NCI-H82 (cell line): ENCODE measurements at regions not wholly inside any gene's neighbourhood (a gene's known extent, or its start where the extent isn't known, plus 50 kb on each side); places are given as distances from the start of the nearest gene placed in this dataset.
"Not testable (repeated sequence)": the region's sequence is repeated elsewhere in the genome, so short reads cannot be mapped to it uniquely, and the experiment has no call there.

Experiments used
- DNase-seq: peaks from one replicate; lab custom pipeline; 2025; lab: John Stamatoyannopoulos, UW

DNA sequence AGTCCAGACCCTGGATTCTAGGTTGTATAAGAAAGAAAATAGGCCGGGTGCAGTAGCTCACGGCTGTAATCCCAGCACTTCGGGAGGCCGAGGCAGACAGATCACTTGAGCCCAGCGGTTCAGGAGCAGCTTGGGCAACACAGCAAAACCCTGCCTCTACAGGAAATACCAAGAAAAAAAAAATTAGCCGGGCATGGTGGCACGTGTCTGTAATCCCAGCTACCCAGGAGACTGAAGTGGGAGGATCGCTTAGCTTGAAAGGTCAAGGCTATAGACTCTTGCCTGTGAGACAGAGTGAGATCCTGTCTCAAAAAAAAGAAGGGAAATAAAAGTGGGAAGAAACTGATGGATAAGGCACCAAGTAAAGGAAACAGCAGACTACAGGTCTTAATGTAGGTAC is 287.9 kb upstream of the KLF14 start:
- DNase-seq = no peak

DNA sequence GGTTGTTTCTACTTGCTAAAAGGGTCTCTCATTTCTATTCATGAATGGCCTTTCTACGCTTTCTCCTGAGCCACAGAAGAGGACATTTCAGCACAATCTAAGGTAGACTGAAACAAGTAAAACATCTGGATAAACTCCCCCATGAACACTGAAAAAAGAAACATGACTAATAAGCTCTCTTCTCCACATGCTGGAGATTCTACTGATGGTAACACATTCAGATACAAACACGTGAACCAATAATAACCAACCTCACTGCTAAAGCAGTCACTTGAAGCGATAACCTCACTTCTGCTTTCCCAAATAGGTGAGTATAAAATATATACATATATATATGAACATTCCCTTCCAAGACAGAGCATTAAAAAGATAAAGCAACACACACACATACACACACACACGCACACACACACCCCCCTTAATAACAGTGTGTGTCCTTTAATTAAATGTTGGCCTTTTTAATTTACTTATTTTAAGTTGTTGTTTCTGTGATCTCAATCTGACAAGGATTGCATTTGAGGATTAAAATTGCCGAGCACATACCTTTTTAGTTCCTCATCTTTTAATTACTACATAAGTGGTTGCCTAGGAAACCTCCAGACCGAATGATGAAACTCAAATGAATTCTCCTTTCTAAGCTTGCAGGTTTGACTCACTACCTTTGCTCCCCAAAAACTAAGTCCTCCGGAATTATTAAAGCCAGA is 292.4 kb upstream of the KLF14 start:
- DNase-seq = no peak

DNA sequence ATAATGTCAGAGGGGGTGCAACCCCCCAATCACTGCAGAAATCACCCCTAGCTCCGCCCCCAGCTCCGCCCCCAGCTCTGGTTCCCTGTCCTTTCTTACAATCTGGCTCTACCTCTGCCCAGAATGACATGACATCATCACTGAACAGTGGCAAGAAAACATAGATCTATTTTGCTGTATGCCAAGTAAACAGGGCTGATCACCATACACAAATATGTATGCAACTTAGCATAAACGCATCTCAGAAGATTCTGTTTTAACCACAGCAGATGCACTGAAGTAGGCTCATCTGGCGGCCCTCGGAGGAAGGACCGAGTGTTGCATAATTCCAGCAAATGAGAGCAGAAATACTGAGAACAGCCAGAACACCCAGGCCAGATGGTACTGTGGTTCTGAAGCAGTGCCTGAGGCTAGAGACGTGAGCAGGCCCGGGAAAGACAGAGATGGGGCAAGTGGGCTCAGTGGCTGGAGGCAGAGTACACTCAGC is 293.3 kb upstream of the KLF14 start:
- DNase-seq = no peak

DNA sequence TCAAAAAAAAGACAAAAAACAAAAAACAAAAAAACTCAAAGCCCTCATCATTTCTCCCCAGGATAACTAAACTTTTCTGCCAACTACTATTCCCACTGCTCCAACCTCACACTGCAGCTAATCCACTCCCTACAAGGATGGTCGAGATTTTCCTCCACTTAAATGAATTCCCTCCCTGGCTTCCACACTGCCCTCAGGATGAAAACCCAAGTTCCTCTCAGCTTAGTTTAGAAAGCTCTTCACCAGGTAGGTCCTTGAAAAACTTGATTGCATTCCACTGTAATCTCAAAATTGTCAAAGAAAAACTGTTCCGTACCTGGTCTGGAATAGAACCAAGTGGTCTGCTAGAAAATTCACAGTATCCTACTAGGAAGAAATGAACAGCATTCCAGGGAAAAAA is 294.3 kb upstream of the KLF14 start:
- no peak for DNase-seq

DNA sequence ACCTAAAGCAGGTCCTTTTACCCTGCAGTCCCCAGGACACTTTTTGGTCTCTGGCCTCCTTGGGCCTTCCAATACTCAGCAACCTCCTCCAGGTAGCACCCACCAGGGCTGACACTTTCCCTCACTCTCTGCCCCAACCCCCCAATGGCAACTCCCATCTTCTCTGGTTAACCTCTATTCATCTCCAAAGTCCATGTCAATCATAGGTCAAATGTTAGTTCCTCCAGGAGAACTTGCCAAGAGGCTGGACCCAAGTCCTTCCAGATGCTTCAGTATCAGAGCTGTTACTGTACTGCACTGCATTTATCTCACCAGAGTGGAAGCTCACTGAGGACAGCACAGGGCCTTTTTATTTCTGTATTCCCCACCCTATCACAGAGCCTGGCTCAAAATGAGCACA is 295.0 kb upstream of the KLF14 start:
- no peak for DNase-seq

DNA sequence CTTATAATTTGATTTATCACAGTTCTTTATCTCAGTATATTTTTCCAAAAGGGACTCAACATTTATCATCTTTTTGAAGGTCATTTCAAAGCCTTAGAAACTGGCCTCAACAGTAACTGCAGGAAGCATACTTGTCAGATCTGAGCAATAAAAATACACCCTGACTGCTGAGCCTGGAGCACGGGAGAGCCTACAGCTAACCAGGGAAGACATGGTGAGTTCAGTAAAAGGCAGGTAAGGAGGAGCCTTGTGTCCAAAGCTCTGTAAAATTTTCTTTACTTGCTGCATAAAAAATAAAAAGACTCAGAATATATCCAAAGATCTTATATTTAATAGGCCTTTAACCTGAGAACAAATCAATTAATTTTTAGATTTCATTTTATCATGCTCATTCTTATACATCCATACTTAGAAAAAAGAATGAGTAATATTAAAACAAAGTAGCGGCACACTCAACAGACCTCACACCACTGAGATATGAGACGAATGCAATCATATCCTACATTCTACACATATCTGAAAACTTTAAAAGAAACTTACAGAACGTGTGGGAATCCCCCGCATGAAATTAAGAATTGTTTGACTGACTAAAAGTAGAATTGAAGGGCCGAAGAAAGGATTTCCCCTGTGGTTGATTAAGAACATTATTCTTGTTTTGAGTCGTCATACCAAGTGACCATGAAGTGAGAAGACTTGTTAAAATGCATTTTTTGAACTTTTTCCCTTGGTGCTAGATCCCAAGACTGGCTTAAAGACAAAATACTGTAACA is 296.4 kb upstream of the MKLN1 start:
- no peak for DNase-seq

DNA sequence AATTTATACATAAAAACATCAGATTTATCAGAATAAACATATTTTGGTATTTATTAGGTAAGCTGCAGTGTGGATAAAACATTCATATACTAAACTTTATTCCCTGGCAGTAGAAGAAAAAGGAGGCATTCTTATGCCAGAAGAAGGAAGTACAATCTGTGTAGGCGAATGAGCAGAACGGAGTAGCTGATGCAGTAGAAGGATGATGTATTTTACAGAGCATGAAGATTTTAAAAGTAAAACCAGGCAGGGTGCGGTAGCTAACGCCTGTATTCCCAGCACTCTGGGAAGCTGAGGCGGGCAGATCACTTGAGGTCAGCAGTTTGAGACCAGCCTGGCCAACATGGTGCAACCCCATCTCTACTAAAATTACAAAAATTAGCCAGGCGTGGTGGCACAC is 294.9 kb upstream of the MKLN1 start:
- DNase-seq = no peak

DNA sequence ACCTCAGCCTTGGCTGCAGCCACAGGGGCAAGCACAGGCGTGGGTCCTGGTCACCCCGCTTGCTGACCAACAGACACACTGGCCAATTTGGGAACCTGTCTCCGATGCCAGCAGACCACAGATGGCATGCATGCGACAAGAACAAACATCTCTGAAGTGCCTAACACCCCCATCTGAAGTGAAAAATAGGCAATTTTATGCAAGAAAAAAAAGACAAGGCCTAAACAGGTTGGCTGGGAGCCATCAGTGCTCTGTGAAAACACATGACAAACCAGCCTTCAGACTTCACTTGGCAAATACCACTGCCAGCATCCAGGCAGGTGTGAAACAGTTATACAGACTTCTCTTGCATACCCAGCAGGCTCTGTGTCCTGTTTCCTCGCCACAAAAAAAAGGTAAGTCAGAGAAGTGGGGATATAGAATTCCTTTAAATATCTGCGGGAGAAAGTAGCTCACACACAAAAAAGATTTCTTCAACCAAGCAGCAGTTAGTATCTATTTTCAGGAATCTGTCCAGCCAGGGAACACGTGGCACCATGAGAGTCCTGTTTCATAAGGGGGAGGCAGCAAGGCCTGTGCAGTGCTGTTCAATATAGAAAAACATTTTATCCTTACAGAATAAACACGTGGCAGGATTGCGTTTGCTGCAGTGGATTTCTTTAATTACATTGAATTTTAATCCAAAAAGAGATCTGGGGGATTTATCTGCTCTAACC is 293.4 kb upstream of the MKLN1 start:
- DNase-seq = no peak

DNA sequence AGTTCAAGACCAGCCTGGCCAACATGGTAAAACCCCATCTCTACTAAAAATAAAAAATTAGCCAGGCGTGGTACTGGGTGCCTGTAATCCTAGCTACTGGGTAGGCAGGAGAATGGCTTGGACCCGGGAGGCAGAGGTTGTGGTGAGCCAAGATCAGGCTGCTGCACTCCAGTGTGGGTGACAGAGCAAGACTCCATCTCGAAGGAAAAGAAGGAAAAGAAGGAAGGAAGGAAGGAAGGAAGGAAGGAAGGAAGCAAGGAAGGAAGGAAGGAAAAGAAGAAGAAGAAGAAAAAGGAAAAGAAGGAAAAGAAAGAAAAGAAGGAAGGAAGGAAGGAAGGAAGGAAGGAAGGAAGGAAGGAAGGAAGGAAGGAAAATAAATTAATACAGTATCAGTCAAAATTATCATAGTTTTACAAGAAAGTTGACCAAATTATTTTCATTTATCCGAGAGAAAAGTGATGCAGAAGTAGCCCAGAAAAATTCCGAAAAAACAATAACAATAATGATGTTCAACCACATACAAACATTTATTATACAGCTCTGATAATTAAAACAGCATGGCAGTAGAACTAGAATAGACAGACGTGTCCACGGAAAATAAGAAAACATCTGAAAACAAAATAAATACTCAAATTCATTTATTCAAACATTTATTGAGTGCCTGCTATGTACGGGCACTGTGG is 292.4 kb upstream of the MKLN1 start:
- DNase-seq = no peak

DNA sequence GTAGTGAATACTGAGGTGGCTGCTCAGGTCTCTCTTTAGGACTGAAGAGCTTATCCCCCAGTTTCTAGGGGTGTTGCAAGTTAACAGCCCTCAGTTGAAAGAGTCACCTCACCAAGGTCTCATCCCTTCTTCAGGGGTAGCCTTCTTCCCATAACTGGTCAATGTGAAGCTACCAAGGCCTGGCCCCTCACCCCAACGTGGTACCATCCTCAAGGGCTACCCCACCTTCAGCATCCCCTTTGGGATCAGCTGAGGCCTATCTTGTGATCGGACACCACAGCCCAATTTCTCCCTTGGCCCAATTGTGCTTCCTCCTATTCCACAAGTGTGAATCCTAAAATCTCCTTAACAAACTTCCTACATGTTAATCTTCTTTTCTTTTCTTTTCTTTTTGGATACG is 289.5 kb upstream of the MKLN1 start:
- DNase-seq = no peak

DNA sequence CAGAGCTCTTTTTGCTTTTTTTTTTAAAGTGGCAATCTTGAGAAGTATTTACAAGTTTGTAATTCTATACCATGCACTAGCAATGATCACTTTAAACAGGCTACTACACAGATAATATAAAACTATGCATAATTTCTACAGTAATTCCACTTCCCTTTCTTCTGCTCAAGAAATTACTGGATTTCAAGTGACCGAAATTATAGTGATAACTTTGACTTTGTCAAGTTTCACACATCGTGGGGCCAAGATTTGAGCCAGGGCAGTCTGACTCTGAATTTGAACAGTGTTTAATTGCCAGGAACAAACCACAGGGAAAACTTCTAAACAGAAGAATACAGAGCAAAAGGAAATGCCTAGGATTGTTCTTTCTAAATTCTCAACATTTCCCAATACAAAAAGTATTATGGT is 288.3 kb upstream of the MKLN1 start:
- no peak for DNase-seq

DNA sequence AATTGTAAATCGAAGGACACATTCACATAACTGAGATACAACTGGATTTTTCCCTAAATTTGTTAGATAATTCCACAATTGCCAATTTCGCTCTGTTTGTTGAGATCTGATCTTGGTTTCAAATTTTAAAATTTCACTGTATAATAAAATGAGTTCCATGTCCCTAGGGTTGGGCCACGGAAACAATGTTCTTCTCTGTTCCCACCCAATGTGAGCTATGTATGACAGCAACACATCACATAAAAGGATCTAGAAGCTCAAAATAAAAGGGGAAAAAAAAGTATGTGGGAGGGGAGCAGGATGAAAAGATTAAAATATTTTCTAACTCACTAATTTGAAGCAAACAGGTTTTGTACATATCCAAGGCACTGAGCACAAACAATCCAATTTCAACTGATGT is 287.8 kb upstream of the MKLN1 start:
- DNase-seq = no peak

DNA sequence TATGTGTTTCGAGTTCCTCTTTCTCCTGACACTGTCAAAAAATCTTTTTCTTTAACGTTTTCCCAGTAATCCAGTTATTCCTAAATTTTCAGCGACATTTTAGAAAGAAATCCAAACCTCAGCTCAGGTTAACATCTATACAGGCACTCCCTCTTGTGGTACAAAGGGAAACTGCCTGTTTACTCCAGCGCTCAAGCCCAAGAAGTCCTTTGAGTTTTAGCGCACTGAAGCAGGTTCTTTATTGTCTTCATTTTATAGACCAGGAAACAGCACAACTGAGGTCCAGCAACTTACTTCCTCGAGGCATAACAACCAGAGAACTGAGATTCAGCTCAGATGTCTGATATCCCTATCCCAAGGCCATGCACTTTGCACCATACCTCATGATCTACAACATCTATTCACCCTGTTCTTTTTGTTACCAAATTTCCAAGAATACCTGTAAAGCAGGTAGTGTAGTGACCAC is 287.2 kb upstream of the MKLN1 start:
- peak; percentile 77 for DNase-seq

DNA sequence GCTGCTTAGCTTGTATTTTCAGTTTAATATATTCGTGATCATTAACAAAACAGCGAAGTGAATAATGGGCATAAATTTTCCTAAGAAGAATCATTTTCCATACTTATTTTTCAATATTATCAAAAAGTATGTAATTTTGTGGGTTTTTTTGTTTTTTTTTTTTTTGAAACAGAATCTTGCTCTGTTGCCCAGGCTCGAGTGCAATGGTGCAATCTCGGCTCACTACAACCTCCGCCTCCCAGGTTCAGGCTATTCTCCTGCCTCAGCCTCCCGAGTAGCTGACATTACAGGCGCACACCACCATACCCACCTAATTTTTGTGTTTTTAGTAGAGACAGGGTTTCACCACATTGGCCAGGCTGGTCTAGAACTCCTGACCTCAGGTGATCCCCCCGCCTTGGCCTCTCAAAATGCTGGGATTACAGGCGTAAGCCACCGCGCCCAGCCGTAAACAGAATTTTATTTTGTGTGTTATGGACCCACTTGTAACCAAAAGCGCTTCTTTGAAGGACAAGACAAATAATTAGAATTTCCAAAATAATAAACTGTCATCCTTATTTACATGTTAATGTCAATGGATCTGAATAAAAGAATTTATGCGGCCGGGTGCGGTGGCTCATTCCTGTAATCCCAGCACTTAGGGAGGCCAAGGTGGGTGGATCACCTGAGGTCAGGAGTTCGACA is 286.5 kb upstream of the MKLN1 start:
- DNase-seq = not testable (repeated sequence)

DNA sequence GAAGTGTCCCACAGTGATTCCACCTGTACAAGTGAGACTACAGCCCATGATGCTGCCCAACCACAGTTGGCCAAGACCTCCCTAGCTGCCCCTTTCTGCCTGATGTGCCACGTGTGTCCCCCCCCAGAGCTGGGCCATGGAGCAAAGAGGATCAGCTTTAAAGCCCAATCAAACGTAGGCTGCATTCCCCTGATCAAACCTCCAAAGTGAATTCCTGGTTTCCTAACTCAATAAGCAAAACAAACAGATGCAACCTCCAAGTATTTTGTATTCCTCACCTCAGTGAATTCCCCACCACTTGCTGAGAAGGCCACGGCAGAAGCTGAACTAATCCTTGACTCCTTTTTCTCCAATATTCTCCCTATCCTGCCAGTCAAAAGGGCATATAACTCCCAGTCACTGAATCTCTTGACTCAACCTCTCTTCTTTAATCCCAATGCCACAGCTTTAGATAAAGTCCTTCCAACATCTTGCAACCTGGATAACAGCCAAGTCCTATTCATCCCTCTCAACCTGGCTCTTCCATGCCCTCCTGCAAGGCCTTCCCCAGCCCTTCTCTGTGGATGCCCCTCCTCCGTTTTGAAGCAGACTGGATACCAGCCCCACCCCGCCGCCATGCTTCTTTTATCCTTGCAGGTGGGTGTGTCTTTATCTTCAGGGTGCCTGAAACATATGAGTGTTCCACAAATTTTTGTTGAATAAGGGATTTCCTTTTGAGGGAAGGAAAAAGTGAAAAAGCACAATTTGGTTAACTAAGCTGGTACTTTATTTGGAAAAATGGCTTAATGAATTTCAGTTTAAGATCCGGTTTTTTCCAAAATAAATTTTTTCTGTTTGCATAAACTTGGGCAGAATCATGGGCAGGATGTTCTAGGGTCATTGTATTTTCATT is 285.2 kb upstream of the MKLN1 start:
- DNase-seq = peak; percentile 86

DNA sequence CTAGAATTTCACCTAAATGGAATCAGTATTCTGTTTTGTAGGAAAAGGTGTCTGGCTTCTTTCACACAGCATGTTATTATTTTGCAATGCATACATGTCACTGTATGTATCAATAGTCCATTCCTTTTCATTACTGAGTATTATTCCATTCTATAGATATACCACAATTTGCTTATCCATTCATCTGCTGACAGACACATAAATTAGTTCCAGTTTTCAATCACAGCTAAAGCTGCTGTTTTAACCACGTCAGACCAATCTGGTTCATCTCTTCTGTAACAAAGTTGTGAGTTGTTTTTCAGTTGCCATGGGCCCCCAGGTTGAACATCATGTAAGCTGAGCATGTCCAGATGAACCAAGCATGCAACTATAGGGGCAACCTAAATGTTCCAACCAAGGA is 282.1 kb upstream of the MKLN1 start:
- no peak for DNase-seq

DNA sequence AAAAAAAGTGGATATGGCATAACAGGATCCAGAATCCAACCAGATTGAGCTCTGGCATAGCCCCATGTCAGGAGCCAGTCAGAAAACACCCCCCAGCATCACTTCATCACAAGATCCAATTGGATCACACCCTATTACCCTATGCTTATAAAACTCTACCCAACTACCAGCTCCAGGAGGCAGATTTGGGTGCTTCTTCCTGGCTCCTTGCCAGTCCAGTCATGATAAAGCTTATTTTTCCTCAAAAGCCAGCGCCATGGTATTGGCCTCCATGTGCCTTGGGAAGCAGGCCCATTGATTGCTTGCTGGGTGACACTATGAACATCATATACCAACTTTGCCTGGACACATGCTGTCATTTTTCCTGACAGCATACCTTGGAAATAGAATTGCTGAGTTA is 281.4 kb upstream of the MKLN1 start:
- no peak for DNase-seq

DNA sequence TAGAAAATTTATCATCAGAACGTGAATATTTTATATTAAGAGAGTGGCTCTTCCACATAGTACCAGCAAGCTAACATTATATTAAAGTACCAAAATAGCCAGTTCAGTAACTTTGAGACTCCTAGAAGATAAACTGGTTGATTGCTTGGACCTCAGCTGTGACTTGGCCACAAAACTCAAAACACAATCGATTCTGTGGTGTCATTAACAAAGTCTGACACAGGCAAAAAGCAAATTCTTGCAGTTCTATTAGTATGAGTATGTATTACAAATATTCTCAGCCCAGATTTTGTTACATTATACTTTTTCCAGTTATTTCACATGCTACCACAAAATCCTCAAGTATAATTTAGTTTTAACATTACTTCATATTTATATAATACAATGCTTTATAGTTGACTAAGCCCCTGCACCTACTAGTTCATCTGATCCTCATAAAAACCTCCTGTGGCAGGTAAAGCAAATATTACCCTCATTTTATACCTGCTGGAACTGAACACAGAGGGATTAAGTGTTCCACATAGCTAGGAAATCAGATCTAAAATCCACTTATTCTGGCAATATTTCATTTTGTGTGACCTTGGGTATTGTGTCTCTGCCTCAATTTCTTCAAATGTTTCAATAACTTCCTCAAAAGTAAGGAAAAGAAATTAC is 279.9 kb upstream of the MKLN1 start:
- DNase-seq = no peak

DNA sequence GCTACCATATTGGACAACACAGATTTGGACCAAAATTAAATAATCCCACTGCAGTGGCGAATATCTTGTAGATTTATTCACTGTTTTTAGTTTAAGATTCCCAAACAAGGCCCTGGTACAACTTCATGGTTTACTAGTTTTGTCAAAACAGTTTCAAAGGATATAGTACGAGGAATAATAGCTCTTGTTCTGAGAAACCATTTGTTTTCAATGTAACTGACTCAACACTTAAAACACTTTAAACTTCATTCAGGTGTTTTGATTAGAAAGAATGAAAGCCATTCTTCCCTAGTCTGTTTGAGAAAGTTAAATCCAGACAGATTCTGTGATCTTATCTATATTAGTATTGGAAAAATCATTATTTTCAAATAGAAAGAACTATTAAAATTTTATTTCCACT is 276.4 kb upstream of the MKLN1 start:
- no peak for DNase-seq

DNA sequence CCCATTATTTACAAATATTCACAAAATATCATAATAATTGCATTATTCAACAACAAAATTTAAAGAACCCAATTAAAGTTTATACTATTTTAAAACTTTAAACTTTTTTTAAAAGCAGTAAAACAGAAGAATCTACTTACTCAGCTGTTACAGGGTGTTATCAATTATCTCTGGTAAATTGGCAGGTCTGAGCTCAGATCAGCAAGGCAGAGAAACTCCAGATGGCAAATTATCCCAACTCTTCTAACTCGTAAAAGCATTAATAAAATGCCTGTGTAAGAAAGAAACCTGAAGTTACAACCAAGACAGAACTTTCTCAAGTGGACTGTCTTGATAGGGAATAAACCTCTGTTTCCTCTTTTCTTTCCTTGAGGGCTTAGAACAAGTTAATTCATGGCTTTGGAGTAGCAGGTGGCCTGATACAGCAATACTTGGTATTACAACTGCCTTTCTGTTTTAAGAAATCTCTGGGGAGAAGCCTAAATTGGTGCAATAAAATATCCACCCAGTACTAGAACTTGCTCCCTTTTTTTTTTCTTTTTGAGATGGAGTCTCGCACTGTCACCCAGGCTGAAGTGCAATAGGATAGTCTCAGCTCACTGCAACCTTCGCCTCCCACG is 275.3 kb upstream of the MKLN1 start:
- peak; percentile 78 for DNase-seq
